HG02840 (cell line): ENCODE measurements at regions not wholly inside any gene's neighbourhood (a gene's known extent, or its start where the extent isn't known, plus 50 kb on each side); places are given as distances from the start of the nearest gene placed in this dataset.
A peak's percentile ranks its signal among the peaks of the same experiment; 100 is the strongest.

Experiments used
- ATAC-seq: cut with Tn5 transposase; IDR thresholded peaks from one replicate; pipeline ENCODE4 v1.9.1; 2021; ENCODE audit warnings: mild to moderate bottlenecking, moderate library complexity, moderate number of reproducible peaks; ENCODE audit not compliant: unreplicated experiment, low FRiP score

- ATAC-seq: no peak
Measured at GRCh38 chr6:160895562-160895961, 96.0 kb upstream of the MAP3K4 start.

- no peak for ATAC-seq
Measured at GRCh38 chr6:160899671-160900430, 91.7 kb upstream of the MAP3K4 start.

GRCh38 chr6:160911949-160912348 lies 79.6 kb upstream of the MAP3K4 start:
- no peak for ATAC-seq

- ATAC-seq: no peak
Measured at GRCh38 chr6:160912411-160912810, 79.2 kb upstream of the MAP3K4 start.

- no peak for ATAC-seq
Measured at GRCh38 chr6:160917572-160917971, 74.0 kb upstream of the MAP3K4 start.

- no peak for ATAC-seq
Measured at GRCh38 chr6:160919723-160920440, 71.7 kb upstream of the MAP3K4 start.

- ATAC-seq: no peak
Measured at GRCh38 chr6:160921095-160921494, 70.5 kb upstream of the MAP3K4 start.

- no peak for ATAC-seq
Measured at GRCh38 chr6:160926281-160927276, 65.0 kb upstream of the MAP3K4 start.

GRCh38 chr6:160927416-160927815 lies 64.2 kb upstream of the MAP3K4 start:
- no peak for ATAC-seq

- ATAC-seq: no peak
Measured at GRCh38 chr6:160929361-160929760, 62.2 kb upstream of the MAP3K4 start.

- ATAC-seq: no peak
Measured at GRCh38 chr6:160929831-160930230, 61.7 kb upstream of the MAP3K4 start.

- peak; percentile 72 for ATAC-seq
Measured at GRCh38 chr6:160930547-160931377, 60.8 kb upstream of the MAP3K4 start.

- ATAC-seq: no peak
Measured at GRCh38 chr6:160931378-160932310, 59.9 kb upstream of the MAP3K4 start.

- no peak for ATAC-seq
Measured at GRCh38 chr6:160933256-160933655, 58.3 kb upstream of the MAP3K4 start.

GRCh38 chr6:160934157-160934556 lies 57.4 kb upstream of the MAP3K4 start:
- ATAC-seq: no peak

- no peak for ATAC-seq
Measured at GRCh38 chr6:160940197-160940596, 51.4 kb upstream of the MAP3K4 start.
